Stimulated activated naive CD8-positive, alpha-beta T cell treated with anti-CD3 and anti-CD28 coated beads, Interleukin-15, amount 100 ng/mL, for 72 hours (primary cell): ENCODE measurements at regions not wholly inside any gene's neighbourhood (a gene's known extent, or its start where the extent isn't known, plus 50 kb on each side); places are given as distances from the start of the nearest gene placed in this dataset.

Source experiments
- ATAC-seq: fragments of 150-1000 bp; cut with Tn5 transposase; 2 replicates; pipeline ENCODE4 v1.10.0; 2021; ENCODE audit warnings: mild to moderate bottlenecking, moderate library complexity
- DNase-seq, 2 donors: peaks; one replicate each; pipeline ENCODE4 v3.0.0; 2021 to 2022
- H3K27ac Mint-ChIP-seq, 2 donors: one replicate each; pipeline ENCODE4 v1.8.0; 2022; ENCODE audit warnings: mild to moderate bottlenecking in 2 of 2, mixed read lengths in 2 of 2, moderate library complexity in 2 of 2
- H3K27me3 Mint-ChIP-seq: one replicate; pipeline ENCODE4 v1.8.0; 2022; ENCODE audit warnings: mixed read lengths
- H3K4me1 Mint-ChIP-seq: one replicate; pipeline ENCODE4 v1.8.0; 2022; ENCODE audit warnings: mild to moderate bottlenecking, mixed read lengths
- H3K4me3 Mint-ChIP-seq, 2 donors: one replicate each; pipeline ENCODE4 v1.8.0; 2022; ENCODE audit warnings: mild to moderate bottlenecking in 2 of 2, mixed read lengths in 2 of 2, moderate library complexity in 1 of 2
- H3K9me3 Mint-ChIP-seq, 2 donors: one replicate each; pipeline ENCODE4 v1.8.0; 2022; ENCODE audit warnings: mixed read lengths in 2 of 2

GRCh38 chr14:101040538-101041442, 137.3 kb upstream of the RTL1 start:
- Mint-ChIP-seq H3K27ac (no peak overlapping the region), H3K4me1 (no peaks in the 10 kb centered on the region), H3K4me3 (no peak overlapping the region), H3K27me3 (peaks cover 6% of the 10 kb centered on the region), H3K9me3 (no peaks in the 10 kb centered on the region)
- ATAC-seq (no peak), DNase-seq (no peak)

- Mint-ChIP-seq H3K4me1 (no peaks in the 10 kb centered on the region), H3K9me3 (no peaks in the 10 kb centered on the region), H3K27ac (no peak overlapping the region), H3K4me3 (no peak overlapping the region), H3K27me3 (peaks cover 6% of the 10 kb centered on the region)
- no peak for DNase-seq
- no peak for ATAC-seq
Observed at GRCh38 chr14:101043891-101044290, 140.4 kb upstream of the RTL1 start.

GRCh38 chr14:101044741-101045140, 141.2 kb upstream of the RTL1 start:
- H3K27me3 Mint-ChIP-seq = peaks cover 6% of the 10 kb centered on the region
- no peak overlapping the region for H3K4me3 Mint-ChIP-seq
- H3K4me1 Mint-ChIP-seq = no peaks in the 10 kb centered on the region
- H3K9me3 Mint-ChIP-seq = no peaks in the 10 kb centered on the region
- H3K27ac Mint-ChIP-seq = no peak overlapping the region
- ATAC-seq (no peak), DNase-seq (no peak)

GRCh38 chr14:101045511-101045910, 142.0 kb upstream of the RTL1 start:
- Mint-ChIP-seq H3K27ac (no peak overlapping the region), H3K27me3 (peaks cover 6% of the 10 kb centered on the region), H3K4me3 (no peak overlapping the region), H3K9me3 (no peaks in the 10 kb centered on the region), H3K4me1 (no peaks in the 10 kb centered on the region)
- no peak for ATAC-seq
- DNase-seq = no peak

- DNase-seq (no peak), ATAC-seq (no peak)
- H3K4me1 Mint-ChIP-seq = no peaks in the 10 kb centered on the region
- no peaks in the 10 kb centered on the region for H3K9me3 Mint-ChIP-seq
- no peak overlapping the region for H3K4me3 Mint-ChIP-seq
- H3K27ac Mint-ChIP-seq = no peak overlapping the region
- peaks cover 6% of the 10 kb centered on the region for H3K27me3 Mint-ChIP-seq
Observed at GRCh38 chr14:101046071-101046470, 142.5 kb upstream of the RTL1 start.

GRCh38 chr14:101047326-101047725, 143.8 kb upstream of the RTL1 start:
- Mint-ChIP-seq H3K4me1 (no peaks in the 10 kb centered on the region), H3K4me3 (no peak overlapping the region), H3K27me3 (peaks cover 6% of the 10 kb centered on the region), H3K9me3 (no peaks in the 10 kb centered on the region), H3K27ac (no peak overlapping the region)
- no peak for DNase-seq
- ATAC-seq = no peak

- H3K4me3 Mint-ChIP-seq = no peak overlapping the region
- no peaks in the 10 kb centered on the region for H3K9me3 Mint-ChIP-seq
- ATAC-seq (no peak), DNase-seq (no peak)
- H3K27ac Mint-ChIP-seq = no peak overlapping the region
- H3K4me1 Mint-ChIP-seq = no peaks in the 10 kb centered on the region
- H3K27me3 Mint-ChIP-seq = peaks cover 6% of the 10 kb centered on the region
Observed at GRCh38 chr14:101048766-101049165, 145.2 kb upstream of the RTL1 start.

GRCh38 chr14:101049511-101049910, 146.0 kb upstream of the RTL1 start:
- DNase-seq (no peak), ATAC-seq (no peak)
- H3K27me3 Mint-ChIP-seq = peaks cover 6% of the 10 kb centered on the region
- H3K27ac Mint-ChIP-seq = no peak overlapping the region
- H3K9me3 Mint-ChIP-seq = no peaks in the 10 kb centered on the region
- no peaks in the 10 kb centered on the region for H3K4me1 Mint-ChIP-seq
- H3K4me3 Mint-ChIP-seq = no peak overlapping the region

GRCh38 chr14:101049942-101050341, 146.4 kb upstream of the RTL1 start:
- Mint-ChIP-seq H3K27me3 (peaks cover 3% of the 10 kb centered on the region), H3K4me1 (no peaks in the 10 kb centered on the region), H3K4me3 (no peak overlapping the region), H3K9me3 (no peaks in the 10 kb centered on the region), H3K27ac (no peak overlapping the region)
- DNase-seq = no peak
- ATAC-seq = no peak

- ATAC-seq (no peak), DNase-seq (no peak)
- Mint-ChIP-seq H3K27me3 (no peaks in the 10 kb centered on the region), H3K9me3 (no peaks in the 10 kb centered on the region), H3K27ac (no peak overlapping the region), H3K4me3 (no peak overlapping the region), H3K4me1 (no peaks in the 10 kb centered on the region)
Observed at GRCh38 chr14:101050901-101051490, 147.5 kb upstream of the RTL1 start.

- no peak for ATAC-seq
Observed at GRCh38 chr14:101054671-101055070, 151.1 kb upstream of the RTL1 start.

GRCh38 chr14:101055106-101055662, 151.7 kb upstream of the RTL1 start:
- Mint-ChIP-seq H3K4me3 (no peak overlapping the region), H3K27me3 (no peaks in the 10 kb centered on the region), H3K27ac (no peak overlapping the region), H3K9me3 (peaks cover 0 to 5% of the 10 kb centered on the region in 2 donors), H3K4me1 (no peaks in the 10 kb centered on the region)
- ATAC-seq (no peak), DNase-seq (no peak)

More at GRCh38 chr14:101054671-101055070, 151.1 kb upstream of the RTL1 start:
- H3K27ac Mint-ChIP-seq = no peak overlapping the region
- H3K9me3 Mint-ChIP-seq = peaks cover 0 to 5% of the 10 kb centered on the region in 2 donors
- no peak for DNase-seq
- no peaks in the 10 kb centered on the region for H3K27me3 Mint-ChIP-seq
- no peak overlapping the region for H3K4me3 Mint-ChIP-seq
- H3K4me1 Mint-ChIP-seq = no peaks in the 10 kb centered on the region

GRCh38 chr14:101055776-101056374, 152.4 kb upstream of the RTL1 start:
- Mint-ChIP-seq H3K27me3 (no peaks in the 10 kb centered on the region), H3K4me3 (no peak overlapping the region), H3K4me1 (no peaks in the 10 kb centered on the region), H3K9me3 (peaks cover 0 to 5% of the 10 kb centered on the region in 2 donors), H3K27ac (no peak overlapping the region)
- DNase-seq = no peak
- no peak for ATAC-seq

- no peaks in the 10 kb centered on the region for H3K27me3 Mint-ChIP-seq
- ATAC-seq = no peak
- no peak overlapping the region for H3K4me3 Mint-ChIP-seq
Observed at GRCh38 chr14:101056446-101056845, 152.9 kb upstream of the RTL1 start.

GRCh38 chr14:101057394-101057793, 153.9 kb upstream of the RTL1 start:
- no peak for DNase-seq
- H3K27ac Mint-ChIP-seq = no peak overlapping the region
- peaks cover 0 to 5% of the 10 kb centered on the region in 2 donors for H3K9me3 Mint-ChIP-seq
- no peak for ATAC-seq
- no peaks in the 10 kb centered on the region for H3K4me1 Mint-ChIP-seq
- no peaks in the 10 kb centered on the region for H3K27me3 Mint-ChIP-seq
- no peak overlapping the region for H3K4me3 Mint-ChIP-seq

More at GRCh38 chr14:101056446-101056845, 152.9 kb upstream of the RTL1 start:
- no peaks in the 10 kb centered on the region for H3K4me1 Mint-ChIP-seq
- peaks cover 0 to 5% of the 10 kb centered on the region in 2 donors for H3K9me3 Mint-ChIP-seq
- no peak overlapping the region for H3K27ac Mint-ChIP-seq
- no peak for DNase-seq

- DNase-seq (no peak), ATAC-seq (no peak)
- H3K27ac Mint-ChIP-seq = no peak overlapping the region
- H3K4me1 Mint-ChIP-seq = no peaks in the 10 kb centered on the region
- no peaks in the 10 kb centered on the region for H3K27me3 Mint-ChIP-seq
- H3K4me3 Mint-ChIP-seq = no peak overlapping the region
- peaks cover 0 to 5% of the 10 kb centered on the region in 2 donors for H3K9me3 Mint-ChIP-seq
Observed at GRCh38 chr14:101058571-101058970, 155.0 kb upstream of the RTL1 start.
